GM18868 (cell line): ENCODE measurements at regions not wholly inside any gene's neighbourhood (a gene's known extent, or its start where the extent isn't known, plus 50 kb on each side); places are given as distances from the start of the nearest gene placed in this dataset.
A peak's percentile ranks its signal among the peaks of the same experiment; 100 is the strongest.

Experiments used
- ATAC-seq: cut with Tn5 transposase; IDR thresholded peaks from one replicate; pipeline ENCODE4 v1.9.1; 2021; ENCODE audit warnings: mild to moderate bottlenecking, moderate library complexity; ENCODE audit not compliant: unreplicated experiment

GRCh38 chr12:19572920-19573558 is 133.7 kb downstream of the AEBP2 start:
- peak; percentile 86 for ATAC-seq

GRCh38 chr12:19573866-19574265 is 134.6 kb downstream of the AEBP2 start:
- no peak for ATAC-seq

GRCh38 chr12:19574601-19575000 is 135.3 kb downstream of the AEBP2 start:
- peak; percentile 49 for ATAC-seq

DNA sequence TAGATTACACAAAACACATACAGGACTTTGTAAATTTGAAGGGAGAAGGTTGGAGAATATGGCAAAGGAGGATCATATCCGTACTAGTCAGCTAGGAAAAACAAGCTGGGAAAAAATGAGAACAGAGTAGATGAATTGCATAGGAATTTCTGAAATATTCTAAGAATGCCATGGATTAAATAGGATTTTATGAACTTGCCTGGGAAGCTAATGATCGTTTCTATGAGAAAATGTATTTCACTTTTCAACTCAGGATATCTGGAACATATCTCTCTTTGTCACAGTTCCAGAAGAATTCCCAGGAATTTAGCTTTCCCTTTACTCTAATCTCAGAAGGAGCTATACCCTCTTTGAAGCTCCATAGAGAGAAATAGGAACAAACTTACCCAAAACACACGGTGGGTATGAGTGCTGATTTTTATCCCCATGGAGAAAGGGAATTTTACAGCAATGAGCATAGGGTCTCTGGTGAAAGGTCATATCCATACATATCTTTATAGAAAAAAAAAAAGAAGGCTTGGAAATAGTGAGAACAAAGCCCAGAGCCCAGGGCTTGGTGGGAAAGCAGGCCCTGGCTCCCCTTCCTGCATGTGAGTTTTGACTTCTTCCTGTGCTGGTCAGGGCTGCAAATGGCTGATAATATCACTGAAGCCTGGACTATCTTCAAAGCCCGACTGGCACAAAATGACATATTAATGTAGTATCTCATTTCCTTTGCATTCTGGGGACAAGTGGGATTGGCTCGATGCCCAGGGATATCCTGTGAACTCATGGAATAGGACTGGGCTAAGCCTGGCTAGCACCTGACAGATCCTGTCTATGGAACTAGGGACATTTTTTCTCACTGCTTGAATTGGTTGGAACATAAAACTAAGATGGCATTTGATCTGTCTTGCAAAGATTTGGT is 136.3 kb downstream of the AEBP2 start:
- no peak for ATAC-seq

DNA sequence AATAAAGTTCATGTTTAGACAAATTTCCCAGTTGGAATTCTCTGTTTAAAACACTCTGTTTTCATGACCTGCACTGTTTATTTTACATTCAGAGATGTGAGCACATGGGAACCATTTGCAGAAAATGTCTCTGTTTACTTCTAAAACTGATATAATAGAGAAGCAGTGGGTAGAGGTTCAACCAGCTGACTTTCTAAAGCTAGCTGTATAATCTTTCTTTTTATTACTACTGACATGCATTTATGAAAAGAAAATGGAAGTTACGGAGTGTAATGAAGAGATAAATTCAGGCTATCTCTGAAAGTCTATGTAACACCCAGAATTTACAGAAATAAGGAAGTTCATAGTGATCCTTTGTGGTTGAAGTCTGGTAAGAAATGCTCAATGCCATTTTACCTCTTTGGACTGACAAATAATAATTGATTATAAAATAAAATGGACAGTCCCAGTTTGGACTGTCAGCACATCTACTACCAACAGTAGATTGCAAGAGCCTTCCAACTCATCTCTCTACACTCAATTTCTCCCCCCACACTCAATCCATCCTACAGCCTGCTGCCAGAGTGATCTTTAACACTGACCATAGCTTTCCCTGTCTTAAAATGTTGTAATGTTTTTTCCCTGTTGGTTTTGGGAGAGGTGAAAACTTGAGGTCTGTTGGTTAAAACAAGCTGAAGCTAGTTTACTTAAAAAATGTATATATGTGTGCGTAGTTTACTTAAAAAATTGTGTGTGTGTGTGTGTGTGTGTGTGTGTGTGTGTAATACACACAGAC is 137.4 kb downstream of the AEBP2 start:
- ATAC-seq, result no peak

DNA sequence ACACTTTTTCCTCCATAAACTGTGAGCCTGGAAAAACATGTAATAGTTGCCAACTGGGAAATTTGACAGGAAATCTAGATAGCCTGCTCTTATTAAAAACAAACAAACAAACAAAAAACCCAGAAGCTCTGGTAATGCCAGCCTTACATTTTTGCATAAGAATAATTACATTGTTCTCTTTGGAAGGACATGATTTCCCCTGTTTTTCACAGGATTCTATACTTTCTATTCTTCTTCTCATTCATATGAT is 137.9 kb downstream of the AEBP2 start:
- ATAC-seq, result no peak

GRCh38 chr12:19584732-19585131 is 145.4 kb downstream of the AEBP2 start:
- no peak for ATAC-seq

- ATAC-seq, result no peak
Observed at GRCh38 chr12:19588951-19589350, 149.7 kb downstream of the AEBP2 start.

DNA sequence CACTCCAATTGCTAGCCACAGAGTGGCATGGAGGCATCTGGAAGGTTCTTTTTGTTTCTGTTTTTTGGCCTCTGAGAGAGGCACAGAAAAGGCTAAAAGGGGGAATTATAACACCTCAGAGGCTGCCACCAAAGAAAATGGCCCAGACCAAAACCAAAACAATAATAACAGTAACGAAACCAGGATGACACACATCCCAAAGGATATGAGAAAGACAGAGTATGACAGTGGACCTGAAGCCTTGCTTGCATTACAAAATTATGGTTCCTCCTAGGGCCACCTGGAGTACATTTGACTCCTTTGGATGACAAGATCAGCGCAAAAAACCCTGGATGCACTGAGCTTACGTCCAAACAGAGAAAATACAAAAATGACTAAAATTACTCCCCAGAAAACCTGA is 152.7 kb downstream of the AEBP2 start:
- ATAC-seq, result no peak

- no peak for ATAC-seq
Observed at GRCh38 chr12:19596434-19597166, 157.3 kb downstream of the AEBP2 start.

- ATAC-seq, result no peak
Observed at GRCh38 chr12:19597167-19598026, 158.1 kb downstream of the AEBP2 start.

DNA sequence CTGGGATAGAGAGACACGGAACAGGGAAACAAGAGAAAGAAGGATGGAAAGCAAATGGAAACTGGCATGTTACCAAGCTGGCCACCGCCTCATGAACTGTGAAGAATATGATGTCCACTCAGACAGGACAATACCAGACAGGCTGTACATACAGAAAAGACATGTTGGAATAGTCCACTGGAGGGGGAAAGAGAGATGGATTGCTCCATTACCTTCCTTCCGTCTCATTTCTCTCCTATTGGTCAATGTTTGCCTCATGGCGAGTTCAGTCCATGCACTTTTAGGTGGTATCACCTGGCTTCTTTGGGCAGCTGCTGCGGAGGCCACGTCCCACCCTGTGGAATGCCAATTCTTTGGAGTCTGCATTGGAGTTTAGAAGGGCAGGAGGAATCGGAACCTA is 166.4 kb downstream of the AEBP2 start:
- no peak for ATAC-seq

DNA sequence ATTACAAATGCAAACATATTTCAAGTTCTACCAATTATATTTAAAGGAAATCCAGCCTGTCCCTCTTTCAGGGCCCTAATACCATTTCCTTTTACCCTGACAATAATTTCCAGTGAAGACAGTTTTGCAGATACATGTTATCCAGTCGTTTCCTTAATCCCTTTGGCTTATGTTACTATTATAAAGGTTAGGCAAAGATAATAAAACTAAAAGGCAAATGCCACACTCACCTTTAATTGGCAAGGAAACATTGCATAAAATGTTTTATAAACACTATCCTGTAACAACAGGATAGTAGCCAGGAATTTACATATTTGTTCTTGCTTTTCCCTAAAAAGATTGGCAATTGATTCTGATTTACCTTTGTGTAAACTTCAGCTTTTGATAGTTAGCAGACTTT is 168.7 kb downstream of the AEBP2 start:
- ATAC-seq, result no peak

DNA sequence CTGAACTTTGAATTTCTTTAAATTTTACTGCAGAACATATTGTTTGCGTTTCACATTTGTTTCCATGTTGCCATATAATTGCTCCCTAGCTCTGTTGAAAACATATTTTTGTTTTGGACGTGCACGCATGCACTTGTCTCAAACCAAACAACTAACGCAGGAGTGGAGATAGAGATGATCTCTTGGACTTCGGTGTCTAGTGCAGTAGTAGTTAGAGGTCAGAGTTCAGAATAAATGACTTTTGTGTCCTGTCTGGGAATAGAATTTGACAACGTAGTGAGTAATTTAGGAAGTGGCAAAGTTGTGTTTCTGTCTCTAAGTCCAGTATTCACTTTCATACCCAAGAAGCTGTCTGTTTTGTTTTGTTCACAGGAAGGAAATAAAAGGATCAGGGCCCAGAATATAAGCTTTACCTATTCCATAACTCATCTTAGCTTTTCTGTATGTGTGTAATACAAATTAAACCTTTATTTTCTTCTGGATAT is 173.8 kb downstream of the AEBP2 start:
- no peak for ATAC-seq

- ATAC-seq, result no peak
Observed at GRCh38 chr12:19614601-19615383, 175.5 kb downstream of the AEBP2 start.

DNA sequence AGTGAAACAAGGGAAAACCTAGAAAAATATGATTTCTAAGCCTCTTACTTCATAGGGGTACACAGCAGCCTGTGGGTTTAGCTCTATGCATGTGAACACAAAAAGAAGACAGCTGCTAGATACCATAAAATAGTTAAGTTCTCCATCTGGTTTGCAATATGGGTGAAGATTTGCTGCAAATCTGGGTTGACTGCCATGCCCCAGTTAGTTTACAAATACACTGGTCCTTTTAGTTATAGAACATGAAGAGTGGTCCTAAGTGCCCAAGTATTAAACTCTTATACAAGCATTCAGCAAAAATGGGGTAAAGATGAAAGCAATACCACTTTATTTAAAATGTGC is 176.1 kb downstream of the AEBP2 start:
- no peak for ATAC-seq

GRCh38 chr12:19616781-19617180 is 177.5 kb downstream of the AEBP2 start:
- ATAC-seq, result no peak

- ATAC-seq, result no peak
Observed at GRCh38 chr12:19620222-19620621, 180.9 kb downstream of the AEBP2 start.

DNA sequence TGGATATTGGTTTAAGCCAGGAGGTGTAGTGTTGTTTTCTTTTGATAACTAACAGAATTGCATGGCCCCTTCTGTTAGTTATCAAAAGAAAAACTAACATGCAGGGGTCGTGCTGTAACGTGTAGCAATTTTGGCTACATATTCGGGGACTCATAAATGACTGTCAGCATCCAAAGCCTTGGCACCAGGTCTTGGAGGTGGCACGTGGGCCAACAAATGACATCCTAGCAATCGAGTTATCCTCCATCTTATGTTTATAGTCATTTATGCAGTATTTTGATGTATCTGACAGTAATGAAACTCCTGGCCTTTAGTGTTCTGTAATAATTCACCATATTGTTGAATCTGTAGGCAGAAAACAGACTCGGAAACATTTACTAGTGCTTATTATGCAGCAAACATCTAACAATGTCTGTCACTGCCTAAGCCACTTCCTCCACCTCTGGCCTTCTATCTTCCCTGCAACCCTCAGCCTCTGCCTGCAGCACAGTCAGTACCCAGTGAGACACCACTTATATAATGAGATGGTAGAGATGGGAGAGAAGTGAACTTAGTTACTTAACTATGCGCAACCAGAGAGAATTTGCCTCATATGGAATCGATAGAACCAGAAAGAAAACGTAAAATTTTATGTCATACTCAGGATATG is 184.6 kb downstream of the AEBP2 start:
- no peak for ATAC-seq
